ENCODE measurements at regions not wholly inside any gene's neighbourhood (a gene's known extent, or its start where the extent isn't known, plus 50 kb on each side); places are given as distances from the start of the nearest gene placed in this dataset.

GRCh38 chr2:237201461-237202287 is 116.0 kb downstream of the COPS8 start:
- no peaks in the 10 kb centered on the region for H3K9me3 ChIP-seq (ENCODE audit: low read depth)
- no peak overlapping the region for H3K27ac ChIP-seq

GRCh38 chr2:237202288-237203030 is 116.8 kb downstream of the COPS8 start:
- Histone ChIP-seq H3K36me3 (no peaks in the 10 kb centered on the region), H3K4me1 (ENCODE audit: low read depth) (no peaks in the 10 kb centered on the region), H3K27me3 (no peaks in the 10 kb centered on the region), H3K27ac (no peak overlapping the region), H3K4me3 (no peak overlapping the region), H3K9me3 (ENCODE audit: low read depth) (no peaks in the 10 kb centered on the region)
- DNase-seq (ENCODE audit: low read depth in 1 of 2, low spot score in 1 of 2) = no peak
- TF ChIP-seq CTCF (IDR thresholded peaks at IDR 0.05; ENCODE audit: low read depth, low read length) = no peak

More at GRCh38 chr2:237201461-237202287, 116.0 kb downstream of the COPS8 start:
- no peaks in the 10 kb centered on the region for H3K36me3 ChIP-seq
- no peaks in the 10 kb centered on the region for H3K27me3 ChIP-seq
- H3K4me3 ChIP-seq = no peak overlapping the region
- TF ChIP-seq CTCF (IDR thresholded peaks at IDR 0.05; ENCODE audit: low read depth, low read length) = no peak
- DNase-seq (ENCODE audit: low read depth in 1 of 2, low spot score in 1 of 2) = peak in 1 of 2 donors; percentile 81
- no peaks in the 10 kb centered on the region for H3K4me1 ChIP-seq (ENCODE audit: low read depth)

GRCh38 chr2:237205043-237205541 is 119.4 kb downstream of the COPS8 start:
- DNase-seq (ENCODE audit: low read depth in 1 of 2, low spot score in 1 of 2) = peak in 1 of 2 donors; percentile 60
- no peak overlapping the region for H3K4me3 ChIP-seq
- no peak for TF ChIP-seq CTCF (IDR thresholded peaks at IDR 0.05; ENCODE audit: low read depth, low read length)
- no peaks in the 10 kb centered on the region for H3K27me3 ChIP-seq
- H3K4me1 ChIP-seq (ENCODE audit: low read depth) = no peaks in the 10 kb centered on the region
- H3K27ac ChIP-seq = no peak overlapping the region
- no peaks in the 10 kb centered on the region for H3K36me3 ChIP-seq
- no peaks in the 10 kb centered on the region for H3K9me3 ChIP-seq (ENCODE audit: low read depth)

GRCh38 chr2:237205561-237205971 is 119.9 kb downstream of the COPS8 start:
- H3K36me3 ChIP-seq = no peaks in the 10 kb centered on the region
- no peaks in the 10 kb centered on the region for H3K9me3 ChIP-seq (ENCODE audit: low read depth)
- H3K4me3 ChIP-seq = no peak overlapping the region
- H3K27me3 ChIP-seq = no peaks in the 10 kb centered on the region
- TF ChIP-seq CTCF (IDR thresholded peaks at IDR 0.05; ENCODE audit: low read depth, low read length) = no peak
- no peaks in the 10 kb centered on the region for H3K4me1 ChIP-seq (ENCODE audit: low read depth)
- no peak for DNase-seq (ENCODE audit: low read depth in 1 of 2, low spot score in 1 of 2)
- no peak overlapping the region for H3K27ac ChIP-seq

- Histone ChIP-seq H3K27me3 (no peaks in the 10 kb centered on the region), H3K4me1 (ENCODE audit: low read depth) (no peaks in the 10 kb centered on the region), H3K4me3 (no peak overlapping the region), H3K27ac (no peak overlapping the region), H3K9me3 (ENCODE audit: low read depth) (no peaks in the 10 kb centered on the region), H3K36me3 (no peaks in the 10 kb centered on the region)
- no peak for TF ChIP-seq CTCF (IDR thresholded peaks at IDR 0.05; ENCODE audit: low read depth, low read length)
- DNase-seq (ENCODE audit: low read depth in 1 of 2, low spot score in 1 of 2) = peak in 1 of 2 donors; percentile 93
Measured at GRCh38 chr2:237207646-237208045, 122.0 kb downstream of the COPS8 start.

Measured in cardiac muscle cell (in vitro differentiated cells and primary cell).